HG03095 (cell line): ENCODE measurements at regions not wholly inside any gene's neighbourhood (a gene's known extent, or its start where the extent isn't known, plus 50 kb on each side); places are given as distances from the start of the nearest gene placed in this dataset.

Source experiments
- ATAC-seq: cut with Tn5 transposase; IDR thresholded peaks from one replicate; pipeline ENCODE4 v1.9.1; 2021; ENCODE audit warnings: moderate library complexity; ENCODE audit not compliant: unreplicated experiment

DNA sequence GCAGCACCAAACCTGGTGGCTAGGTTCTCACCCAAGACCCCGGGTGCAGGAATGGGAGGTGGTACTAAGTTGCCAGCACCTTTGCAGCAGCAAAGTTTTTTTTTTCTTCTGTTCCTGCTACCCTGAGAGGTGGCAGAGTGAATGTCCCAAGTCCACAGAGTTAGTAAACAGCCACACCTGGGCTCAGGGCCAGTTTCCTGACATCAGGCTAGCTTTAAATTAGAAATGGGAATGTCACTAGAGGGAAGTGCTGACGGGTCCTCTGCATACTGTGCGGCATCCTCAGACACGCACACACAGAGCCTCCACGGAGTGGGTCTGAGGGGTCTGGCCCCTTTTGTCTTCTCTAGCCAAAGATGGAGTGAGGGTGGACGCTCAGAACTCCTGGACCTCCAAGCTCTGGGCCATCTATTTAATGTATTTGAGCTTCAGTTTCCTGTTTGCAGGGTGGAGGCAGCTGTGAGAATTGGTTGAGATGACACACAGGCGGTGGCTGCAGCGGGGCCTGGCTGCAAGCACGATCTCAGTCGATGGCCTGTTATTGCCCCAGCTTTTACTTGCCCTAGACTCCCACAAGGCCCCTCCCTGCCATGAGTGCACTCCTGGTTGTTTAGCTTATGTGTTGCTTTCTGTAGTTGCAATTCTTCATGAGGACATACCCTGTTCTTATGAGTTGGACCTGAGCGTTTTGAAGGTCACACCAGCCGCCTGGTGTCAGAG, 751.4 kb upstream of the HS6ST1 start:
- ATAC-seq = no peak

DNA sequence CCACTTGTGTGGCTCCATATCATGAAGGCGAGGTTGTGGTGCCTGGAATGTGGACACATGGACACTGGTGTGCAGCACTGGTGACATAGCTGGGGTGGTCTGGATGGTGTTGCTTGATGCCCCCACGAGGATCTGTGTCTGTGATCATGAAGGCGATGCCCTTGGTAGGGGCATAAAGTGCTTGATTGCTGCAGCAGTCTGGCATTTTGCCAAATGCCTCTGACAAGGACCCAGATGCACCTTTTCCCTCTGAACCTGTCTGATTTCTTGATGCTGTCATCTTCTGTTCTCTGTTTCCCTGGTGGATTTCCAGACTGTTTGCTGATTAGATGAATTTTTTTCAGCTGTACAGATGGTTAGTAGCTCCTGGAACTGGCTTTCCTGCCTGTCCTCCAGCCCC, 752.0 kb upstream of the HS6ST1 start:
- no peak for ATAC-seq

DNA sequence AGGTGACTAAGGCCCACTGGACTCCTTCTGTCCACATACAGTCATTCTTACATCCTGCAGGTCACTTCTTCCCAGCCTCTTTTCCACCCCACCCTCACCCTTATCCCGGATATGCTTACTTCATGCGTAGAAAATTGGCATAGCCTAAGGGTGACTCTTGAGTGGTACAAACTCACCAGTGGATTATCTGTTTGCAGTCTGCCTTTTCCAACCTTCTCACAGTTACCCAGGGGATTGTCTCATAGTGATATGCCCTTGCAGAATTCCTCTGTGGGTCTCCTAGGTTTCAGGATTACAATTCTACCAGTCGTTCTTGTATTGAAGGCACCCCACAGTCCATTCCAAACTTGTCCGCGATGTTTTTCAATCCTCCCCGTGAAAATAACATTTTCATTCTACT, 752.9 kb upstream of the HS6ST1 start:
- ATAC-seq = no peak

DNA sequence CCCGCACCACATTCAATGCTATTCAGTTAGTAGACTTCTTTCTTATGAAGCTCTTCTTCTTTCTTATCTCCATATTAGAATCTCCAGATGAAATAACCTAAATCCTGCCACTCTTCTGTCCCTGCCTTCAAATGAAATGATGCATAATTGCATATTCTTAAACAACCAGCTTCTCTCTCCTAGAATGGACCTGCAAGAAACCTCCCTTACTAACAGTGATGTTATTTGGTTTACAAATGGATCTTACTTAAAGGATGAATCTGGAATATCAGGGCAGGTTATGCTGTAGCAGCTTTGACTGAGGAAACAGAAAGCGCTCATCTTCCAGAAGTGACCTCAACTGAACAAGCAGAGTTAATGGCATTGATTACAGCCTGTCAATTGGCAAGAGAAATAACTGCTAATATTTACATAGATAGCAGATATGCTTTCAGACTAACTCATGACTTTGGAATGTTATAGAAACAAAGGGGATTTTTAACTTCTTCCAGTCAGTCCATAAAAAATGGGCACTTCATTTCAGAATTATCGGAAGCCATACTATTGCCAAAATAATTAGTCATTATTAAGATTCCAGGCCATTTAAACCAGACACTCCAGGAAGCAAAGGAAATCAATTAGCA, 755.7 kb upstream of the HS6ST1 start:
- ATAC-seq = no peak

DNA sequence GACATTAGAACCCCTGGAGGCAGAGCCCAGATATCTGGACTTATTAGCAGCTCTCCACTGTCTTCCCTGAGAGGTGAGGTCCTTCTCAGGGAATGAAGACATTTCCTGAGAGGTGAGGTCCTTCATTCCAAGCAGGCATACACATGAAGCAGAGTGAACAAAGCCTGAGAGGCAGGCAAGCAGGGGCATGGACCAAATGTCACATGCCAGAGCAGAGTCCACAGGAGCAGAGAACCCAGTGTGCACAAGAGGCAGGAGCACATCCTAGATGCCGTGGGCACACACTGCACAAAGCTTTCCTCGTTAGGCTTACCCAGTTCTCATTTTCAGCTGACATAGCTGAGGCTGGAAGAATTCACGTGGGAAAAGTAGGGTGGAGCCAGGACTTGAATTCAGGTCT, 759.9 kb upstream of the HS6ST1 start:
- no peak for ATAC-seq

DNA sequence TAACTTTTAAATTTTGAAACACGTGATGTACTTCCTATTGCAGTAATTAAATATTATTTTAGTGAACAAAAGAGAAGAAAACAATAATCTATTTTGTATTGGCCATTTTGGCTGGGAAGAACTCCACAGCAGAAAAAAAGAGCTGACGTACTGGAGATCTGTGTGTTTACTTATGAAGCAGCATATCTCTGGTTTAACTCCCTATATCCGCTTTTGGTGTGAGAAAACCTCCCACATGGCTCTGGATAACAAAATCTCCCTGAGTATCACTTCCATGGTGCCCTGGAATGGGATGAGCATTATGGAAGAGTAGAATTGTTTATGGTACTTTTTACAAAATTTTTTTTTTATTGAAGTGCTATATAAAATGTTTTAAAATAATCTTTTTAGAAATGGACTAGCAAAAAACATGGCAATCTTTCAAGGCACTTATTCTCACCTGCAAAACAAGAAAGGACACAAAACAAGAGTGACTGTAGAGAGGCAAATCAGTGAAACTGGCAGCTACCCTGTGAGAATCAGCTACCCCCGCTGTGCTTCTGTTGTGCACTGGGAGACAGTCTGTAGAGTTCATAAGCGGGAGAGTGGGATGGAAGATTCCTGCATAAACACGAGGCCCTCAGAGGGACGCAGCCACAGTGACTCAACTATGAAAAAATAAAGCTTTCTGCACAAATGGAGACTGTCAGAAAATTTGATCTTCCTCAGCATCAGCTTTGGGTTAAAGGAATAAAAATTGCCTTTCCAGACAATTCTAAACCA, 762.2 kb upstream of the HS6ST1 start:
- no peak for ATAC-seq

DNA sequence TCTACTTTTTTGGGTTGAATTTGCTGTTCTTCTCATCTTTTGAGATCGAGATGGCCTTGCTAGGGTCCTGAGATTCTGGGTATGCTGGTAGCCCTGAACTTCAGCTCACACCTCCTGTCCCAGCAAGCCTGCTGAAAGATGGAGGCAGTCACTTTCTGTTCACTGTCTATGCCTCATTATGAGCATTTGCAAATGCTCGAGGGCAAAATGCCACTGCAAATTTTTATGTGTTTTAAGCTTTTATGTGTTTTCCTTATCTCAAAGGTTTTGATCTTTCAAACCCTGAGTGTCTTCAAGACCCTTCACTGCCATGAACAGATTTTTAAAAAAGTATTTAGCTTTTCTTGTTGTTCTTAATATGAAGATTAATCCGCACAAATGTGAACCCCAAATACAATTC, 766.7 kb upstream of the HS6ST1 start:
- no peak for ATAC-seq

DNA sequence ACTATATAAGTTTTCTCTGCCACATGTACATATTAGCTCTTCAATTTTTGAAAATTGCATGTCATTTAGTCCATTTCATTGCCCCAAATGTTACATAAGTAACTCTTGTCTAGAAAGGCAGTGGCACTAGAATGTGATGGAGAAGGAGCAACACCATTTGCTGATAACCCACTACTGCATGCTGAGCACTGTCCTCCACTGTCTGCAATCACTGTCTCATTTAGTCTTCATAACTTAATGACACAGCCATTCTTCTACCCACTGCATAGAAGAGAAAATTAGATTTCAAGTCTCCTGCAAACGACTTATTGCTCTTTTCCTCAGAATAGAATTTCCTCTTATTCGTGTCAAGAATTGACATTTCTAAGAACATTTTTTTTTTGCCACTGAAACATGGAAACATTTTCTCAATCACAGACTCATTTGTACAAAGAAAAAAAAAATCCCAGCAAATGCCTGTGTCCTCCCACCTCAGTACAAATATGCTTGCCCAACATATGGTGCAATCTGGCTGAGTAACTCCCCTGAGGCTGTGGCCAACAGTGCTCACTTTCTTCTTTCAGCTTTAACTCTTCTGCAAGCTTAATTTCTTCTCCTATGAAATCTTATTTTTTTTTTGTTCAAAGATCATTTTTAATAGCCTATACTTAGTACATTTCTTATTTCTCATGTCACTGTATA, 768.6 kb upstream of the HS6ST1 start:
- no peak for ATAC-seq

DNA sequence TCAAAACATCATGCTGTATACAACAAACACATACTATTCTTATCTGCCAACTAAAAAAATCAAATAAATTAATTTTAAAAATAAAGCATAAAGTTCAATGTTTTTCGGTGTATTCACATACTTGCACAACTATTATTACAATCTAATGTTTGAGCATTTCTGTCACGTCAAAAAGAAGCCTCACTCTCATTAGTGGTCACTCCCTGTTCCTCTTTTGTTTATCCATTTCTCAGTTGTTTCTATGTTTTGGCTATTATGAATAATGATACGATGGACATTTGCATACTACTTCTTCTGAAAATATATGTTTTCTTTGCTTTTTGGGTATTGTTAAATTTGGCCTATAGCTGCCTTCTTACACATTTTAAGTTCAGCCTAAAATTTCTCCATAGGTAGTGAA, 773.0 kb upstream of the HS6ST1 start:
- no peak for ATAC-seq

DNA sequence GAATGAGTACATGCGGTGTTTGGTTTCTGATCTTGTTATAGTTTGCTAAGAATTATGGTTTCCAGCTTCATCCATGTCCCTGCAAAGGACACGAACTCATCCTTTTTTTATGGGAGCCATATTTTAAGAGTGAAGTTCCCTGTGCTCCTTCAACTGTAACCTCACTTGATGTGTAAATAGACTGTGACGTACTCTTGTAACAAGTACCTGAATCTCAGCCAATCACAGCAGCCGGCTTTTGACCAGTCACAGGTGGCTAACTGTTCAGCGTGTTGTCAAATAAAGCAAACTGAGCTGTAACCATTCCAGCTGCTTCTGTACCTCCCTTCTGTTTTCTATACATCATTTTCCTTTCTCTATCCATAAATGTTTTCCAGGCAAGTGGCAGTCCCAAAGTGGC, 774.3 kb upstream of the HS6ST1 start:
- no peak for ATAC-seq

DNA sequence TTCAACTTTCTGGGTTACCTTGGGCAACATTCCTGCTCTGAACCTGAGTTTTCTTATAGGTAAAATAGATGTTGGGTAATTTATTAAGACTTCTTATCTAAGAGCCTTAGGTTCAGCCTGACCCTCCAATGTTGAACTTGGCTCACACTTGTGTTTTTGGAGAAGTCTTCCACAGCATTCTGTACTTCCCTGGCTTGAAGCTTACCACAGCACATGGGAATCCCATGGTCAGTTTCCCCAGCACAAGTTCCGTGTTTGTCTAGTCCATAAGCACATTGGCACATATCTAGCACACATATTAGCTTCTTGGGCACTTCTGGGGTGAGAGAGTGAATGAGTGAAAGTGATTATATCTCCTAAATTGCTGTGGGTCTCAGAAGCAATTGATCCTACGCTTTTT, 782.5 kb upstream of the HS6ST1 start:
- no peak for ATAC-seq

DNA sequence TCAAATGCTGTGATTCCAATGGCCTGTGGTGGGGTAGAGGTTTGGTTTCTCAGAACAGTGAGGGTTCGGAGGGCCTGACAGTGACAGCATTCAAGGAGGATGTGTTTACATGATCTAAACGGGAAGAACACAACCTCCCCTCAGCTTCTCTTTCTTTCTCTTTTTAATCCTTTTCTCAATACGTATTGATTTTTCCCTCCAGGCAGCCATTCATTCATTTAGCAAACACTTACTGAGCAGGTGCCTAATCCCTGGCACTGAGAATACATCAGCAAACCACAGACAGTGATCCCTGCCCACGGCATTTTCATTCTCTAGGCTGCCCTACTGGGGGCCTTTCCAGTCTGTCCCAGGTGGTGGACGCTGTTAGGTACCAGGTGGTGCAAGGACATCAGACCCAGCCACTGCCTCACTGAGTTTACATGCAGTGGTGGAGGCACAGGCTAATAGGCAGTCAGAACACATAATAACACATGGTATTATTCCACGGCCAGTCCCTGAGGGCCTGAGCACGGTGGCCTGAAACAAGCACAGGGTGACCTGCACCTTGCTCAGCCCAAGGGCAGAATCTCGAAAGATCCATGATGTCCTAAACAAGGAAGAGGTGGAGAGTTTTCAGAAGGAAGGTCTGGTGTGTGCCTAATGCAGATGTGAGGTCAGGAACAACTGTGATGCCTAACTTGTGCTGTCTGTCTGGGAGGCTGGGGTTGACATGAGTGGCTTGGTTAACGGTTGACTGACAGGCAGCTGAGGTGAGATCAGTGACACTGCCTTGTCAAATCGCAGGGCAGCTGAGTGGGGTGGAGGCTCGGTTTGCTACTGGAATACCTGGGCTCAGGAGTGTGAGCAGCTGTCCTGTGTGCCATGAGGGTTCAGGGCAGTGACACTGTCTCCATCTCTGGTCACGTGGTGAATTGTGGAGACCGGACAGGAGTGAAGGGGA, 785.5 kb upstream of the HS6ST1 start:
- no peak for ATAC-seq

DNA sequence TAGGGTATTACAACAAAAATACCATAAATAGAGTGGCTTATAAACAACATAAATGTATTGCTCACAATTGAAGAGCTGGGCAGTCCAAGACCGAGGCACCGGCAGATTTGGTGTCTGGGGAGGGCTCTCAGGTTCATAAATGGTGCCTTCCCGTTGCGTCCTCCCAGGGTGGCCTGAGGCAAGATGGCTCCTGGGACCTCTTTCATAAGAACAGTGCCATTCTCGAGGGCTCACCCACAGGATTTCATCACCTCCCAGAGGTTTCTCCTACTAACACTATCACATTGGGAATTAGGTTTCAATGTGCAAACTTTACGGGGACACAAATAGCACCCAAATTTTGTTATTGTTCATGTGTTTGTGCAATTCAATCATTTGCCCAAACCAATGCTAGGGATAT, 793.5 kb upstream of the HS6ST1 start:
- no peak for ATAC-seq

DNA sequence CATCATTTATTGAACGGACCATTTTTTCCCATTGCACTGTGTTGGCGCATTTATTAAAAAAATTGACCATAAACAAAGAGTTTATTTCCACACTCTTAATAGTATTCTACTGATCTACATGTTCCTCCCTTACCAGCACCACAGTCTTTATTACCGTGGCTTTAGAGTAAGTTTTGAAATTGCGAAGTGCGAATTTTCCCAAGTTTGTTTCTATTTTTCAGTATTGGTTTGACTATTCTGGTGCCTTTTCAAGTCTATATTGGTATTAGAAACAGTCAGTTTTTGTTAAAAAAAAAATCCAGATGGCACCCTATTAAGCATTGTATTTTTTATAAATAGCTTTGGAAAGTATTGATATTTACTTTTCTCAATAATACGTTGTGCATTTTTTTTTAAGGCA, 795.1 kb upstream of the HS6ST1 start:
- no peak for ATAC-seq

DNA sequence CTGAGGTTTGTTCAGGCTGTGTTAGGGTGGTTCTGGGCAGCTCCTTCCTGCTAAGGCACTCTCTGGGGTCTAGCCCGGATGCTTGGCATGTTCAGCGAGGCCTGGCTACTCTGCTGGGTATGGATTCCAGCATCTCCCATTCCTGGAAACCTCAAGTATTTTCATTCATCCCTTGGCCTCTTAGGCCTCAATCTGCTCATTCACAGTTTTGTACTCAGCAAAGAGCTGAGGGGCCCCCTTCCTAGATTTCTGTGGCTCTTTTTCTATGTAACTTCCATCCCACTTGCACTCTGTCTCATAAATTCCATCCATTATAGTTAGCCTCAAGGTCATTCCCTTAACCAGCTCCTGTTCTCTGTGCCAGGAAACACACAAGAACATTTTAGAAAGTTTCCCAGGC, 798.8 kb upstream of the HS6ST1 start:
- no peak for ATAC-seq

DNA sequence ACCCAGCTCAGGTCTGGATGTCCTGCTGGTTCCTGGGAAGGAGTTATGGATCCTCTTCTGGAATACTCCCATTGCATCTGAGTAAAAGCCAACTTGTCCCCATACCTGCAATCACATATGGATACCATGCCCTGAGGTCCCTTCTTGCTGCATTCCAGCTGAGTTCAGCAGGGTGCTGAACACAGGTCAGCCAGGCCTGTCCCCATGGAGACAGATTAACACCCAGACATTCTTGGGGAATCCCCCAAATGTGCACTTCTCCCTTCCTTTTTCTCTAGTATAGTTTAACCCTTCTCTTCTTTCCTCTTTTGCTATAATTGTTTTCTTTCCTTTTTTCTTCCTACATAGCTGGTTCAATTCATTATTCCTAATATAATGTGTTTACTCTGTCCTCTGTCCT, 799.6 kb upstream of the HS6ST1 start:
- no peak for ATAC-seq

DNA sequence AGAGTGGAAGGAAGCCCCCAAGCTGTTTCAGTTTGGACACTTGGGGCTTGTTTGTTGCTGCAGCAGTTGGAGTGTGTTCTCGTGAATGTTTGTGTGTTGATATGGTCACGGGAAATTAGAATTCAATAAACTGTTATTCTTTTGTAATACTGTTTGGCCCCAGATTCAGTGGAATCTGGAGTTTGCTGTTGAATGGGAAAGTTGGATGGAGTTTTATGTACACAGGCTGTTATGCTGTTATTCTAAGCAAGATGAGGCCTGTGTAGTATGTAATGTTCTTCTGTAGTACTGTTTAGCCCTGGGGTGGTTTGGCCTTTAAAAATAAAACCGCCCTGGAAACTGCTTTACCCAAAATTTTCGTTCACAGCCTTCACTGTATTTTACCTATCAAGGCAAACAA, 810.4 kb upstream of the HS6ST1 start:
- no peak for ATAC-seq

DNA sequence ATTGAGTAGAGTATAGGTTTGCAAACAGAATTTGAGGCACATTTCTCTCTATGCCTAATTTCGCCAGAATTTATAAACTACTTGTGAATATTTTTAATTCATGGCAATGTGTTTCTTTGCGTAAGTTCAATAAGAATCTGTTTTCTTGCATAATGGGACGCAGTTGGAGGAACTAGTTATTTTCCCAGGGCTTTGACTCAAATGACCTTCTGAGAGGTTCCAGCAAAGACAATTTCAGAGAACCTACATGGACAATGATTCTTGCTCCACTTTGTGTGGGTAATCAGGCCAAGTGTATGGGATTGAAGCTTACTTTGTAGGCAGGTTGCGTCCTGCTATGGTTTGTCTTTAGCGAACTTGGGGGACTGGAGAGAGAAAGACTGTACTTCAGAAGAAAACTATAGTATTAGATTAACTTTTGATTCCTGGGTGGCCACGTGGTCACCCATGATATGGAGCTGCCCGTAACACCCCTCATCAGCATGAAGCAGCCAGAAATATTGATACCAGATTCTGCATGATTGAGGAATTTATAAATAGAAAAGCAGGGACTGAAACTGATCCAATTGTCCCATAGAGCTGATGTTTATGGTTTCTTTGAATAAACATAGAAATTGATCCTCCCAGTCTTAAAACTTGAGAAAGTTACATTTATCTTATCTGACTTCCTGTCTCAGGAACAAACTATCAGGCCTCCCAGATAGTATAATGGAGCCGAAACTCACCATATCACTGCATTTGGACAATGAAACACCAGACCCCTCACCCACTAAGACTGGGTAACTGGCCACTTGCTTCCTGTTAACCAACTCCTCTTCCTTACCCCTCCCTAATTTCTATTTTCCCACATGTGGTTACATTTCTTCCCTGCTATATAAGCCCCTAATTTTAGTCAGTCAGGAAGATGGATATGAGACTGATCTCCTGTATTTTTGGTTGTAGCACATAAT, 815.3 kb upstream of the HS6ST1 start:
- no peak for ATAC-seq

DNA sequence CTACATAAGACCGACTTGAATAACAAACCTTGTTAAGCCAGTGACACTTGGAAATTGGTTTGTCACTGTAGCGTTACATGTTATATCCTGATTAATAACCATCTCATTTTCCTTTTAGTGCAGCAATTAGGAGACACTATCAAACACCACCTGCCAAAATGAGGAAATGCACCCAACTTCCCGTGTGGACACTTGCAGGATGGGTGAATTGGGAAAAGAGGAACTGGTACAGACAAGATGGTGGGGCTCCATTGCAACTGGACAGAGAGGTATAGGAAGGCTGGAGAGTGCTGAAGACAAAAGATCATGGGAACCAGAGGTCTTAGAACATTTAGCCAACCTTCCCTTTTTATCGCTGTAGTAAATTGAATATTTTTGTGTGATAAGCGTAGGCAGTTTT, 816.3 kb upstream of the HS6ST1 start:
- no peak for ATAC-seq

DNA sequence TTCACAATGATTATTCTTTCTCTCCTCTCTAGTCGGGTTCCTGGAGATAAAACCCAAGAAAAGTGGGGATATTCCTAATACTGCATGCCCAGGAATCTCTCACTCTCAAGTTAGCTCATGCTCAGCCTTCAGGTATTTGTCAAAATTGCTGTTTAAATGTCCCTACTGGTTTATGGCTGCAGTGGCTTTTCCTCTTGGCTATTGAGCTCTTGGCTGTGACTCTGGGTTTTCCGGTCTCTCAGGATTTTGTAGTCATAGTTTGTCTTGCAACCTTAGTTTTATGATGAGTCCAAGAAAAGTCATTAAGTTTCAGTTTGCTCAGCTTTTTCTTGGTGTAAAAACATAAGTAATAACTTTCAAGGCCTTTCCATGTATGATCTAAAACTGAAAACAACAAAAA, 820.7 kb upstream of the HS6ST1 start:
- no peak for ATAC-seq
